NCI-H2196 treated with DMSO at 0.1 percent for 48 hours (cell line): ENCODE measurements at regions not wholly inside any gene's neighbourhood (a gene's known extent, or its start where the extent isn't known, plus 50 kb on each side); places are given as distances from the start of the nearest gene placed in this dataset.

ENCODE experiments used
- DNase-seq: peaks from one replicate; lab custom pipeline; 2025; ENCODE audit not compliant: unreplicated experiment; lab: John Stamatoyannopoulos, UW

DNA sequence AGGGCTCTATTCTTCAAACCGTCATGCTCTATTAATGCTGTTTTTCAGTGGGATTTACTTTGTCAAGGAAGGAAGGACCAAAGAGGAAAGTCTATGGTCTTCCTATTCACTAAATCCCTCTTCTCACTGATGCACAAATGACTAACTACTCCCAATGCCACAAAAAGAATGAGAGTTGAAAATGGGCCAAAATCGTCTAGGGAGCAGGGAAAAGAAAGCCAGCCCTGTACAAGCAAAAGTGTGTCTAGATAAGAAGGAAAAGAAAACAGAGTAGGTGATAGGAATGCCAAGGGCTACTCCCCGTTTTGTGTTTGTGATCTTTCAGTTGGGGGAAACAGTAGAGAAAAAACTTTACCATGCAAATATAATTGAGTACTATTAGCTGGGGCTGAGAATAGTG lies 97.2 kb upstream of the TMCO5A start:
- DNase-seq = no peak

DNA sequence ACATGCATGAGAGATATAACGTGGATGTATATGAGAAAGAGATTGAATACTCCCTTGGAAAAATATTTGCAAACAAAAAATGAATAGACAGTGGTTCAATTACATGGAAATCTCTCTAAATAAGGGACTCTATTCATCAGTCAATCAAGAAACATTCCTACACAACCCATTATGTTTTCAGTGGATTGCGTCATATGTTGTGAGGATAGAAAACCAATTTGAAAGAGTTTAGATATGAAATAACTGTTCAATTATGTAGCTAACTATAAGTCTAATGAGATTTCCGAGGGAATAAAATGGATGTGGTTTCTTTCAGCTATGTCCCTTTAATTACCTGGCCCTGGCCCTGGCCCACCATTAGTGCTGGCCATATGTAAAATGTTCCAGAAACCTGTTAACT lies 86.7 kb upstream of the TMCO5A start:
- DNase-seq = no peak

DNA sequence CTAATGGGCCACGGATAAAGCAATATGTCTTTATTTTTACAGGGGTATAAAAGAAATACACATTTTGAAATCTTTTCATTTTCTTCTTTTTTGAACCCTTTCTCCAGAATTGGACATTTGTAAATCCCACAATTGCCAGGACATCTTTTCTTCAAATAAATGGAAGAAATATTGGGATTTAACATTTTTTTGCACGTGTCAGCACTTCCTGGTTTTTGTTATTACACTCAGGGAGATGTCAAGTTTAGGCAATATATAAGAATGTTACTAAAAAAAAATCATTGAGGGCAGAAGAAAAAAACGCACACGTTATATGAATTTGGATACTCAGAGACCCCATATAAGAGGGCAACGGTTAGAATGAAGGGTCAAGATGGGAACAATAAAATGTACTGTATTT lies 78.3 kb upstream of the TMCO5A start:
- no peak for DNase-seq

DNA sequence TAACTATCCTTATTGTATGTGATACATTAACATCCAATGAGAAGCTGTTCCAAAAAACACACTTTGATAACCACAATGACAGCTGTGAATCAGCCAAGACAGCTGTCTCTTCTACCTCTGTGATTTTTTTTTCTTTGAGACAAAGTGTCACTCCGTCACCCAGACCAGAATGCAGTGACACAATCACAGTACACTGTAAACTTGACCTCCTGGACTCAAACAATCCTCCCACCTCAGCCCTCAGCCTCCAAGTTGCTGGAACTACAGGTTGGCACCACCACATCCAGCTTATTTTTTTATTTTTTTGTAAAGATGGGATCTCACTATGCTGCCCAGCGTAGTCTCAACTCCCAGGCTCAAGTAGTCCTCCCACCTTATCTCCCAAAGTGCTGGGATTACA lies 73.5 kb upstream of the TMCO5A start:
- DNase-seq = no peak

DNA sequence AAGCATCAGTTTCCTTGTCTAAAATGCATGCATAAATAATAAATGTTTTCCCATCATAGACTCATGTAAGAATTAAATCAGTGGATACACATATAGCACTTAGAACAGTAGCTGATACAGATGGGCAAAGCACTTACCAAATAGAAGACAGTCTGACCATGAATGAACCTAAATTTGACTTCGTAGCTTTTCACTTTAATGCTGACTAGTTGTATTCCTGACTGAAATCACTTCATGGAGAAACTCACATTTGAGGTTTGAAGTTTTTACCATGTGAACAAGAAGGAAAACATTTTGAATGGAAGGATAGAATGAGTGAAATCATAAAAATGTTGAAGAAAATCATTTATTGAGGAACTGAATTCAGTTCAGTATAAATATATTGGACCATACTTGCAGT lies 68.8 kb upstream of the TMCO5A start:
- DNase-seq = no peak

DNA sequence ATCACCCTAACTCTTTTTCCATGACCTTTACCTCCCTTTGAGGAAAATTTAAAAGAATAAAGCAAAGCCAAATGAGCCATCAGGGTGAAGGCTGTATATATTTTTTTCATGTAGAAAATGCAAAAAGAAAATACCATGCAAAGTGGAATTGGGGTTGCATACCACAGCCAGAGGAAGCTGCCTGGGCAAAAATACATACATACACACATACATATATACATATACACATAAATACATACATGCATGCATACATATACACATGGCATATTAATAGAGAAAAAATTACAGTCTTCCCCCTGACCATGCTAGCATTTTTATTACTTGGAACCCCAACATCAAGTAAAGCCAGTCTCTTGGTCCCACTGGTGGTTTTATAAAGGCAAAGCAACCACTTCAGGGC lies 63.7 kb upstream of the TMCO5A start:
- no peak for DNase-seq

DNA sequence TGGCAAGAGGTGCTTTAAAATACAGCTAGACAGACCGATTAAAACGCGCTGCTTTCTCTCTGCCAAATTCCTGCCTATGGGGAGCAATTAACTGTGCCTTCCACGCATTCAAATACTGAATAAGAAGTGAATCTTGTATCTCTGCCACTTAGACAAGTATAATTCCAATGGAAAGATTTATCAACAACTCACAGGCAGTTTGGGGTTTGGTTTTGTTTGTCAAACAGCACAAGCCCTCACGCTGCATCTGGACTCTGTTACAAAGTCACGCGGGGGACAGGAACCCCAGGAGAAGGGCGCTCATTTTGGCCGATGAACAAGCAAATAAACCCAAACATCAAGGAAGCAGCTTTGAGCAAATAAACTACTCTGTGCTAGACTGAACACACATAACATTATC lies 61.8 kb upstream of the TMCO5A start:
- no peak for DNase-seq

DNA sequence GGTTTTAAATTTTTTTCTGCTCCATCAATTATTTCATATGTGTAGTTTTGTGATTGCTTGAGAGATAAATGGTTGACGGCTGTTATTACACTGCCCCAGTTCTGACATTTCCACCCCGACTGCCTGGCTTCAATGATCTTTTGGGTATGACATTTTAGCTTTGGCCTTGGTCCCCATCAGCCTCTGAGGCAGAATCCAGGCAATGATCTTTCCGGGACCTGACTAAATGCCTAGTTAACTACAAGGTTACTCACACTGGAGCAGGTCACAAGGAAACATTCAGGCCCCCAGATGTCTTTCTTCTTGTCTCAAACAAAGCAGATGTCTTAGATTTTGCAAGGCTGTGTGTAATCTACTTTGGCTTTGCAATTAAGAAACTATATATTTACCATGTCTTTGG lies 61.1 kb upstream of the TMCO5A start:
- DNase-seq = no peak

DNA sequence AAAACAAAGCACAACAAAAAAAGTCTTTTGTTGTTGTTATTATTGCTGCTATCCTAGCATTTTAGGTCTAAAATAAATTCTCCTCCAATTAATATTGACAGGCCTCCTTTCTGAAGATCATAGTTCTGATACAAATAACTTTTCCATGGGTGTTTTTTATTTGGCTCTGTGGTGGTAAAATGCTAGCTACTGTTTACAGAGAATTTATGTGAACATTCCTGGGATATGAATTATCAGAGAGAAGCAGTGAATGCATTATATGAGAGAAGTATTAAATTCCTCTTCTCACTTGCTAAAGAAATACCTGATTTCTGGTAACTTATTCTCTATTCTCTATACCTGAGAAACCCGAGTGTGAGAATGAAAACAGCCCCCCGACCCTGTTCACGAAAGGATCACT lies 57.5 kb upstream of the TMCO5A start:
- DNase-seq = no peak

DNA sequence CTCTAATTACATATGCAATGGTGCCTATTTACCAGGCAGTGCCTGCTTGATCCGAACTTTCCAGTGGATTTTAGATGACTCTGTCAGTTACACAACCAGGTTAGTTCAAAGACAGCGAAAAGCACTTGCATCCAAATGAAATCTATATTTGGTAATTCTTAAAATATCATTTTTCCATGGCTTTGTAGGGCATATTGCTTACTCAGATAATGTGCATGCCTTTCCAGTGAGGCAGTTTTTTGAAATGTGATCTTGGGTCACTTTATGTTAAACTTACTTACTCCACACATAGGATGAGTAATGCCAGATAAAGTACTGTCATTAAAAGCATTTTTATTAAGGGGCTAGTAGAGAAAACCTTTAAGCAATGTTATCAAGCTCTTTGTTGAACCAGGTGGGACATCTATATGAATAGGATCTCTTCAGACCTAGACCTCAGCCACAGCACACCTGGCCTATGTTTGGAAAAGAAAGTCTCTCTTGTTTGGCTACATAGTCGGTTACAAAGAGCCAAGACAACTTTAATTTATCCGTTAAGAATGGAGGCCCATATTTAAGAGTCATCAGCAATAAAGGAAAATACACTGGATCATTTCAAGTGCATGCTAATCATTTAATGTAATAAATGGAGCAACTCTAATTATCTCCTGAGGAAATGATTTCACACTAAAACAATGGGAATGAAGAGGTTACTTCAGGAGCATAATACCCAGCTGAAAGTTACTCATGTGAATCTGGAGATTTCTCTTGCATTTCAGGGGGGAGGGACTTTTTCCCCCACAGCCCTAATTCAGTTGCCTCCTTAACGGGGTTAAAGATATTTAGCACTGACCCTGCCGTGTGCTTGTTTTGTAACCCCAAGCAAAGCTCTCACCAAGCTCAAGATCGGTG lies 56.3 kb upstream of the TMCO5A start:
- DNase-seq = no peak

DNA sequence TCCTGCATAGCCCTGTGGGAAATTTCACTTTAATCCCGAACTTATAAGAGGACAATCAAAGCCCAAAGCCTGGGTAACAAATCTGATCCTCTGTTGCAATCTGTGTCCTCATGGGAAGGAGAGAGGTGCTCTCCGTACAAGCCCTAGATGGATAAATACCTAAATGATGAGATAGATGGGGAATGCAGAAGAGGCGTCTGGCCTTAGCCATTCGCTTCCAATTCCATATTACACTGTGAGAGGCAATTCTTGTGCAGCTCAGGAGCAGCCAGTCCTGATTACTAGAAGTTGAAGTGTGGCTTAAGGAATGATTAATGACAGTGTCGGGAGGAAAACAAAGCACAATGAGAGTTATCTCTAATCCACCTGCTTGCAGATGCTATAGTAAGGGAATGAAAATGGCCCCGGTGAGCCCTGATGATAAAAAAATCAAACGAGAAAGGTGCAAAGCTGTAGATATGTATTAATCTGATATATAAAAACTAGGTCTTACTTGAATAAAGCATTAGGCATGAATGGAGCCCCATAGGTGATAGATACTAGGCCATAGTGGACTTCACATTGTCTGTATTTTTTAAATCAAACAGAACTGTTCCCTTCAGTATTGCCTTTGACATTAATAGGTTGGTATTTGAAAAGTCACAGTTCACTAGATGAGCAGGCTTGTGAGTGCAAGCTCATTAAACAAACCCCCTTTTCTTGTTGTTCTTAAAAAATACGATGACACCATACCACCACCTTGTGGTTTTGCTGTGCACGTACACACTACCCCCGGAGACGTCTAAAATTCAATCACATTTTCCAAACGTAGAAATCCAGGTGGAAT lies 54.2 kb upstream of the TMCO5A start:
- DNase-seq = peak; percentile 22

DNA sequence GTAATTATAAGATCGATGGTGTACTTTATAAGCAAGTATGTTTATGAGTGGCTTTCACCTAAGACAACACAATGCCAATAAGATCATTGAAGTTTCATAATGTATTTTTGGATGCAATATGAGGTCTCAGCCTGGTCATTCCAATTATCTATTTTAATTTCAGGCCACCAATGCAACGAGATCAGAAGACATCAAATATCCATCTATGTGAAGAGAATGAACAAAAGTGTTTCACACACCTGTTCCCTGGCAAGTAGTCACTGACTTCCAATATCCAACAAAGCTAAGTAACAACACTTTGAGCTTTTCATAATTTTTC lies 53.6 kb upstream of the TMCO5A start:
- no peak for DNase-seq

DNA sequence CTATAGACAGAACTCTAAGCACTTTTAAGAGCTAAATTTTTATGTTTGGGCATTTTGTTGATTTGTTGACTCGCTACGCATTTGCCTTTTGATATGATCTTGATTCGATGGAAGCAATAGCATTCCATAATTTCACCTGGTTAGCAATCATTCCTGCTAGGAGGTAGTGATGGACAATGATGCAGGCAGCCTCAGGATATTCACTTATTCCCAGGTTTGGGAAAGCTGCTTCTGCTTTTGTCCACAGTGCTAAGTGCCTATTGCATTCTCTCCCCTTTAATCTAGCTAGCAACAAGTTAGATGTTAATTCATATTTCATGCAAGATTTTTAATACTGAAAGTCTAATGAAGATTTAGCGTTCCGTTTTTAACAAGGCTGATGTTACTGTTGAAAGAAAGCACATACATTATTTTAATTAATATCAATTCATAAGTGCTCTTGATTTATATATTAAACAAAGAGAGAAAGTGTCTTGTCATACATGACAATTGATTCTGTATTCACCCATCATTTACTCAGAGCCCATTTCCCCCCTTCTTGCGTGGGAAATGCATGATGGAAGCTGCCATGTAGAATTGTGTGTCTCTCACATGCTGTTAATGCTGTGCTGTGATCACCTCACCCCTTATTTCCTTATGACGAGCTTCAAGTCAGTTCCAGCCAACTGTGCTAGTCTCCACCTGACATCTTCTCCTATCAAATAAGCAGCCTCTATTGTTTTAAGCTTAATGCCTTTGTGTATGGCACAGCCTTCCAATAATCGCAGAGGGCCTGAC lies 53.0 kb upstream of the TMCO5A start:
- DNase-seq = no peak

DNA sequence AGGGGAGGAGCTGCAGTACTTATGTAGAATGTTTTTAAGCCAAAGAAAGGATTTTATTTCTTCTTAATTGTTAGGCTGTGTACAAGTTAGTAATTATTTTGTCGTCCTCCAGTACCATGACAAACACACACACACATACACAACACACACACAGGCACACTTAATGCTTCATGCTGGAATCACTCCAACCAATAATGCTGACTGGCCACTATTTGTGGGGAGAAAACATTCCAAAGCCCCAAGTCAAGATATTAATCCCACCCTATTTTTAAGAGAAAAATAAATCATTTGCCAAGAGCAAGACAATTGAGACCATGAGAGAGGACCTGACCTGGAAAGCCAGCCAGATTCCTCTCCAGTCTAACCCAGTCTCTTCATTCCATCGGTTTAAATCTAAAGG lies 51.8 kb upstream of the TMCO5A start:
- DNase-seq = no peak
